AG10803 (cell line): ENCODE measurements at regions not wholly inside any gene's neighbourhood (a gene's known extent, or its start where the extent isn't known, plus 50 kb on each side); places are given as distances from the start of the nearest gene placed in this dataset.

Experiments
- DNase-seq: peaks from one replicate; pipeline ENCODE4 v3.0.0; 2010; ENCODE audit warnings: low read depth
- H3K4me3 ChIP-seq: 2 replicates; pipeline ENCODE4 v1.5.1; 2011; ENCODE audit warnings: mild to moderate bottlenecking, low read length, control low read depth
- TF ChIP-seq, protein P1 (sequence below): conservative IDR thresholded peaks from 2 replicates; pipeline ENCODE4 v1.5.1; 2011; ENCODE audit warnings: mild to moderate bottlenecking, low read length, control low read depth, inconsistent platforms

DNA sequence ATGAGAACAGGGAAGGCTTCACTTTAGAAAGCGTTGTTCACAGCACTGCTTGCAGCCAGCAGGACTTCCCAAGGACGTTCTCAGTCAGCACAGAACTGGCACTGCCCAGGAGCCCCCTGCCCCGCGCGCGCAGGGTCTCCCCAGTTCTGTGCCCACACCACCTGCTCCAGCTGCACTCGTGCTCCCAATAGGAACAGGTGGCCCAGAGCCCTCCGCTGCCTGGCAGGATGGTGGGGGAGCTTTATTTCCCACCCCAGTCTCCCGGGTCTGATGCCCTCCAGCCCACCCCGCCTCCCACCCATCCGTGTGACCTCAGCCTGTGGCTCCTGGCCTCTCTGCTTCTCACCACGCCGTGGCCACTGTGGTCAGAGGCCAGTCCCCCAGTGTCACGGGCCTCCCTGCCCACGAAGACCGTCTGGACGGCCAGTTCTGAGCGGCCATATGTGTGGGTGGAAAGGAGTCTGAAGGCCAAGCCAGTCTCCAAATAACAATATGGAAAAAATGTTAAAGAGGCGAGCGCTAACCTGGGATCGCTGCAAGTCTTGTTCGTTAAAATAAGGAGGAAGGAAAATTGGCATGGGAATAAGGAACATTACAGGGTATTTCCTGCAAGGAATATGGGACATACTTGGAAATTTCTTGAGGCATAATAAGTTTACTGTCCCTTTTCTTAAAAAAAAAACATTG is 54.6 kb upstream of the PCSK6 start:
- H3K4me3 ChIP-seq = no peak overlapping the region
- no peak for DNase-seq
- TF ChIP-seq, protein P1, sequence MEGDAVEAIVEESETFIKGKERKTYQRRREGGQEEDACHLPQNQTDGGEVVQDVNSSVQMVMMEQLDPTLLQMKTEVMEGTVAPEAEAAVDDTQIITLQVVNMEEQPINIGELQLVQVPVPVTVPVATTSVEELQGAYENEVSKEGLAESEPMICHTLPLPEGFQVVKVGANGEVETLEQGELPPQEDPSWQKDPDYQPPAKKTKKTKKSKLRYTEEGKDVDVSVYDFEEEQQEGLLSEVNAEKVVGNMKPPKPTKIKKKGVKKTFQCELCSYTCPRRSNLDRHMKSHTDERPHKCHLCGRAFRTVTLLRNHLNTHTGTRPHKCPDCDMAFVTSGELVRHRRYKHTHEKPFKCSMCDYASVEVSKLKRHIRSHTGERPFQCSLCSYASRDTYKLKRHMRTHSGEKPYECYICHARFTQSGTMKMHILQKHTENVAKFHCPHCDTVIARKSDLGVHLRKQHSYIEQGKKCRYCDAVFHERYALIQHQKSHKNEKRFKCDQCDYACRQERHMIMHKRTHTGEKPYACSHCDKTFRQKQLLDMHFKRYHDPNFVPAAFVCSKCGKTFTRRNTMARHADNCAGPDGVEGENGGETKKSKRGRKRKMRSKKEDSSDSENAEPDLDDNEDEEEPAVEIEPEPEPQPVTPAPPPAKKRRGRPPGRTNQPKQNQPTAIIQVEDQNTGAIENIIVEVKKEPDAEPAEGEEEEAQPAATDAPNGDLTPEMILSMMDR = no peak

DNA sequence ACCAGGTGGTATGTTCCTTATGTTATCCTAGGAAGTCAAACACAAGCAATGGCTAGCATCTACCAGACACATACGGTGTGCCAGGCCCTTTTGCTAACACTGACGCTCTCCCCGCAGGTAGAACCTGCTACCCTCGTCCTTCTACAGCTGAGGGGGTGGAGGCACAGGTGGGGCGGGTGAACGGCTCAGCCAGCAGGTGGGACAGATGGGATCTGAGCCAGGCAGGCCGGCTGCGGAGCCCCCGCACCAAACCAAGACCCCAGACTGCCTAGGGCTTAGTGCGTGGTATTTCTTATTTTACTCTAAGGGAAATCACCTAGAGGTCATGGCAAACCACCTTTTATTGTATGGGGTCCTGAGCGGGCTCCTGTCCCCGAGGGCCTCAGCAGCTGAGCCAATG is 53.9 kb upstream of the PCSK6 start:
- no peak overlapping the region for H3K4me3 ChIP-seq
- DNase-seq = no peak
- TF ChIP-seq, protein P1 = no peak

GRCh38 chr15:101543026-101543390 is 53.5 kb upstream of the PCSK6 start:
- no peak overlapping the region for H3K4me3 ChIP-seq
- no peak for DNase-seq
- TF ChIP-seq, protein P1 = no peak

- TF ChIP-seq, protein P1 = no peak
- no peak for DNase-seq
- H3K4me3 ChIP-seq = no peak overlapping the region
Observed at GRCh38 chr15:101542306-101543025, 53.0 kb upstream of the PCSK6 start.

GRCh38 chr15:101541501-101542292 is 52.2 kb upstream of the PCSK6 start:
- no peak overlapping the region for H3K4me3 ChIP-seq
- no peak for DNase-seq
- TF ChIP-seq, protein P1 = no peak

- TF ChIP-seq, protein P1 = no peak
- no peak for DNase-seq
- H3K4me3 ChIP-seq = no peak overlapping the region
Observed at GRCh38 chr15:101540480-101541239, 51.2 kb upstream of the PCSK6 start.
